ENCODE measurements at regions not wholly inside any gene's neighbourhood (a gene's known extent, or its start where the extent isn't known, plus 50 kb on each side); places are given as distances from the start of the nearest gene placed in this dataset.
"Not testable (repeated sequence)": the region's sequence is repeated elsewhere in the genome, so short reads cannot be mapped to it uniquely, and the experiment has no call there.

- peak overlapping the region; percentile 32 for H3K27ac ChIP-seq
- DNase-seq: peak; percentile 73 to 82
- peaks cover 12% of the 10 kb centered on the region for H3K4me1 ChIP-seq
- H3K36me3 ChIP-seq: no peaks in the 10 kb centered on the region
- H3K4me3 ChIP-seq: no peak overlapping the region
- H3K27me3 ChIP-seq: 0 out of 2 replicates have a peak, but pooled peaks cover 4% of the 10 kb centered on the region
- no peaks in the 10 kb centered on the region for H3K9me3 ChIP-seq (replicated peaks)
Observed at GRCh38 chr4:83910693-83911092, 374.8 kb downstream of the GPAT3 start.

- no peak overlapping the region for H3K4me3 ChIP-seq
- H3K9me3 ChIP-seq (replicated peaks): no peaks in the 10 kb centered on the region
- H3K27me3 ChIP-seq: no peaks in the 10 kb centered on the region
- DNase-seq: peak in 1 of 2 experiments; percentile 11
- no peak overlapping the region for H3K27ac ChIP-seq
- no peaks in the 10 kb centered on the region for H3K36me3 ChIP-seq
- H3K4me1 ChIP-seq: peaks cover 12% of the 10 kb centered on the region
Observed at GRCh38 chr4:83906561-83906960, 370.7 kb downstream of the GPAT3 start.

GRCh38 chr4:83905952-83906351 lies 370.0 kb downstream of the GPAT3 start:
- peak; percentile 81 to 87 for DNase-seq
- Histone ChIP-seq H3K4me1 (peaks cover 9% of the 10 kb centered on the region), H3K27ac (no peak overlapping the region), H3K4me3 (no peak overlapping the region), H3K9me3 (replicated peaks) (no peaks in the 10 kb centered on the region), H3K36me3 (no peaks in the 10 kb centered on the region), H3K27me3 (no peaks in the 10 kb centered on the region)

DNA sequence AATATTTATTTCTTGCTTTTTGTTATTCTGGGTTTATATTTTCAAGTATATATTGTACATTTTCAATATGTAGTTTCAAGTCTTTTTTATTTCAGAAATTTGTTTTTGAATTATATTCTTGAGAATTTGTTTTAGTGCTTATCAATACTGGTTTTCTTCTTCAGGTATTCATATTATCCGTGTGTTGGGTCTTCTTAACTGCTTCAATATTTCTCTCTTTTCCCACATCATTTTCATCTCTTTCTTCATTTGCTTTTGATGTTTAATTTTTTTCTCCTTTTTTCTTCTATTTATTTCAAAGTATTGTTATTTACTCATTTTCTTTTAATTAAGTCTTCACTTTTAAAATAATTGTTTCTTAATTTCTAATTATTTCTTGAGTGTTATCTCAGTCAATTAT lies 367.8 kb downstream of the GPAT3 start:
- not testable (repeated sequence) for H3K27me3 ChIP-seq; H3K9me3 ChIP-seq (replicated peaks); DNase-seq; H3K4me3 ChIP-seq; H3K4me1 ChIP-seq; H3K36me3 ChIP-seq; H3K27ac ChIP-seq

- DNase-seq: no peak
- H3K36me3 ChIP-seq: no peaks in the 10 kb centered on the region
Observed at GRCh38 chr4:83894831-83895230, 358.9 kb downstream of the GPAT3 start.

DNA sequence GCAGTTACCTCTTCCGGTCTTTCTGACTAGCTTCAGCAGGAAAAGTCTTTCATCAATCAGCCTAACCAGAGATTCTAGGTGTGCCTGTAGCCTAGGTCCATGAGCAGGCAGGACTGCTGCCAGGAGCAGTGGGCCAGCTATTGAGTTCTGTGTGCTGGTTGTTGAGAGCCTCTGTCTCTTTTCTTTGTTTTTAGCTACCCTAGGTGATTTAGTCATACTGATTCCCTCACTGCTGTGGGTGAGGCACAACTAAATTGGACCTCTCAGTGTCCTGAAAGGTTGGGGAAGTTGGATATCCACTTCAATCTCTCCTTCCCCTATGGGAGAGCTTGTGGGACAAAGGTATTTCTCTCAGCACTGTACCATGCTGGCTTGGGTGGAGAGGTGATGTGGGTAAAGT lies 354.9 kb downstream of the GPAT3 start:
- Histone ChIP-seq H3K9me3 (replicated peaks) (no peaks in the 10 kb centered on the region), H3K4me3 (no peak overlapping the region), H3K36me3 (no peaks in the 10 kb centered on the region), H3K27ac (no peak overlapping the region), H3K27me3 (no peaks in the 10 kb centered on the region), H3K4me1 (no peaks in the 10 kb centered on the region)
- no peak for DNase-seq

More at GRCh38 chr4:83894831-83895230, 358.9 kb downstream of the GPAT3 start:
- Histone ChIP-seq H3K27ac (no peak overlapping the region), H3K4me3 (no peak overlapping the region), H3K9me3 (replicated peaks) (no peaks in the 10 kb centered on the region), H3K4me1 (no peaks in the 10 kb centered on the region), H3K27me3 (no peaks in the 10 kb centered on the region)

DNA sequence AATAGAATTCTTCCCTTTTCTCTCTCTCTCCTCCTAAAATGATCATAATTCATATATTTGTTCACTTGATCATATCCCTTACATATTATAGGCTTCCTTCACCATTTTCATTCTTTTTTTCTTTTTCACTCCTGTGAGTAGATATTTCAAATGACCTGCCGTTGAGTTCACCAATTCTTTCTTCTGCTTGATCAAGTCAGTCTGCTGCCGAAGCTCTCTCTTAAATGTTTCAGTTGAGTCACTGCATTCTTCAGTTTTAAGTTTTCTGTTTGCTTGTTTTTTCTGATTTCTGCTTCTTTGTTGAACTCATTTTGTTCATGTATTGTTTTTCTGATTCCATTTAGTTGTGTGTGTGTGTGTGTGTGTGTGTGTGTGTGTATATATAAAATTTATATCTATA lies 354.3 kb downstream of the GPAT3 start:
- Histone ChIP-seq H3K27me3 (no peaks in the 10 kb centered on the region), H3K4me1 (no peaks in the 10 kb centered on the region), H3K9me3 (replicated peaks) (no peaks in the 10 kb centered on the region), H3K4me3 (no peak overlapping the region), H3K36me3 (no peaks in the 10 kb centered on the region), H3K27ac (no peak overlapping the region)
- DNase-seq: no peak

GRCh38 chr4:83889802-83890201 lies 353.9 kb downstream of the GPAT3 start:
- Histone ChIP-seq H3K27me3 (no peaks in the 10 kb centered on the region), H3K4me3 (no peak overlapping the region), H3K9me3 (replicated peaks) (no peaks in the 10 kb centered on the region), H3K27ac (no peak overlapping the region), H3K4me1 (no peaks in the 10 kb centered on the region), H3K36me3 (no peaks in the 10 kb centered on the region)
- DNase-seq: no peak

- Histone ChIP-seq H3K27ac (no peak overlapping the region), H3K27me3 (no peaks in the 10 kb centered on the region), H3K36me3 (no peaks in the 10 kb centered on the region), H3K4me1 (no peaks in the 10 kb centered on the region), H3K4me3 (no peak overlapping the region), H3K9me3 (replicated peaks) (no peaks in the 10 kb centered on the region)
- no peak for DNase-seq
Observed at GRCh38 chr4:83885256-83886182, 349.6 kb downstream of the GPAT3 start.

GRCh38 chr4:83876047-83876446 lies 340.1 kb downstream of the GPAT3 start:
- H3K27me3 ChIP-seq: 0 out of 2 replicates have a peak, but pooled peaks cover under 1% of the 10 kb centered on the region
- peak; percentile 50 to 60 for DNase-seq

GRCh38 chr4:83875437-83875836 lies 339.5 kb downstream of the GPAT3 start:
- Histone ChIP-seq H3K27ac (no peak overlapping the region), H3K4me3 (no peak overlapping the region), H3K9me3 (replicated peaks) (no peaks in the 10 kb centered on the region), H3K27me3 (0 out of 2 replicates have a peak, but pooled peaks cover 3% of the 10 kb centered on the region), H3K36me3 (no peaks in the 10 kb centered on the region), H3K4me1 (peaks cover 18% of the 10 kb centered on the region)
- peak in 1 of 2 experiments; percentile 21 for DNase-seq

More at GRCh38 chr4:83876047-83876446, 340.1 kb downstream of the GPAT3 start:
- Histone ChIP-seq H3K4me1 (peaks cover 18% of the 10 kb centered on the region), H3K9me3 (replicated peaks) (no peaks in the 10 kb centered on the region), H3K36me3 (no peaks in the 10 kb centered on the region), H3K27ac (no peak overlapping the region), H3K4me3 (no peak overlapping the region)

GRCh38 chr4:83873996-83874395 lies 338.1 kb downstream of the GPAT3 start:
- no peaks in the 10 kb centered on the region for H3K9me3 ChIP-seq (replicated peaks)
- no peak overlapping the region for H3K27ac ChIP-seq
- peaks cover 18% of the 10 kb centered on the region for H3K4me1 ChIP-seq
- no peak for DNase-seq
- no peaks in the 10 kb centered on the region for H3K36me3 ChIP-seq
- H3K4me3 ChIP-seq: no peak overlapping the region
- H3K27me3 ChIP-seq: 0 out of 2 replicates have a peak, but pooled peaks cover 3% of the 10 kb centered on the region

- H3K27me3 ChIP-seq: 0 out of 2 replicates have a peak, but pooled peaks cover 3% of the 10 kb centered on the region
- peaks cover 13% of the 10 kb centered on the region for H3K4me1 ChIP-seq
- H3K9me3 ChIP-seq (replicated peaks): no peaks in the 10 kb centered on the region
- no peaks in the 10 kb centered on the region for H3K36me3 ChIP-seq
- no peak for DNase-seq
- H3K4me3 ChIP-seq: no peak overlapping the region
- no peak overlapping the region for H3K27ac ChIP-seq
Observed at GRCh38 chr4:83870328-83870950, 334.5 kb downstream of the GPAT3 start.

DNA sequence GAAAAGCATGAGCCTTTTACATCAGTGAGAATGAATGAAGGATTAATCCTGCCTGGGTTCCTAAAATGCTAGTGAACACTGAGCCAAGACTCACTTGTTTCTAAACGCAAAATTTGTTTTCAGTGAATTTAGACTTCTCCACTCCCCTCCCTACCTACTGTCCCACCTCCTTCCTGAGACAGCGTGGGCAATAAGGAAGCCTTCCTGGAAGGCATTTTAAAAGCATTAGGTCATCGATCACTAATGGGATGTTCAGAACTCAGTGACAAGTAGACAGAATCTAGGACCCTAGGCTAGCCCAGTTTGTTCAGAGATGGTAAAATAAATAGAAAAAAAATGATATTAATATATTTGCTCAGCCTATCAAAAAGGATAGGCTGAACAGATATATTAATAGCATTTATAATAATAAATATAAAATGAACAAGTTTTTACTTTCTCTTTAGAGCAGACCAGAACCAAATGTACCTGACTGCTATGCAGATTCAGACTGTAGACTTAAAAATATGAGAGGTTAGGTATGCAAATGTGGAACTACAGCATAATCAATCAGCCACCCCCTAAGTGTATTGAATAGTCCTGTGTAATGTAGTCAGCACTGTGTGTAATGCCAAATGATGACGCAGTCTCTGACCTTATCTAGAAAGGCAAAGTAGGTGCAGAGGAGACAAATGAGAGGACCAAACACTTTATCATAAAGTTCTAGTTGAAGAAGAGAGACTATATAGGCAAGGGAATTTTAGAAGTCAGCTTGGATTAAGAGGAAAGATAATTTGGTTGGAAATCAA lies 331.1 kb downstream of the GPAT3 start:
- Histone ChIP-seq H3K9me3 (replicated peaks) (no peaks in the 10 kb centered on the region), H3K27ac (no peak overlapping the region), H3K36me3 (no peaks in the 10 kb centered on the region), H3K4me1 (peaks cover 6% of the 10 kb centered on the region), H3K4me3 (no peak overlapping the region), H3K27me3 (0 out of 2 replicates have a peak, but pooled peaks cover 3% of the 10 kb centered on the region)
- no peak for DNase-seq

Measured in SJCRH30 (cell line).